Gastrocnemius medialis (tissue), 4 donors: ENCODE measurements at regions not wholly inside any gene's neighbourhood (a gene's known extent, or its start where the extent isn't known, plus 50 kb on each side); places are given as distances from the start of the nearest gene placed in this dataset.
"Not testable (repeated sequence)": the region's sequence is repeated elsewhere in the genome, so short reads cannot be mapped to it uniquely, and the experiment has no call there.

ENCODE experiments used
- ATAC-seq, 2 donors: fragments of 150-250 bp; one replicate each; pipeline ENCODE4 v1.9.1; 2016
- DNase-seq, 2 donors: peaks; one replicate each; pipeline ENCODE4 v3.0.0-alpha.2; 2019
- H3K27ac ChIP-seq, 4 donors: fragments of 200-600 bp; sonication (generic); 1 replicate in 1 of 4; 2 replicates in 3 of 4; pipeline ENCODE4 v1.5.1; 2016 to 2018; ENCODE audit warnings: mild to moderate bottlenecking in 2 of 4, moderate library complexity in 1 of 4
- H3K27me3 ChIP-seq, 3 donors: fragments of 200-600 bp; sonication (generic) in 2 of 3; 1 replicate in 1 of 3; 2 replicates in 2 of 3; pipeline versions ENCODE4 v1.5.1 to v1.6.0; 2016 to 2019; ENCODE audit warnings: mild to moderate bottlenecking in 1 of 3, moderate library complexity in 1 of 3
- H3K36me3 ChIP-seq, 2 donors: fragments of 200-600 bp; sonication (generic) in 1 of 2; one replicate each; pipeline ENCODE4 v1.5.1; 2017 to 2018
- H3K4me1 ChIP-seq, 2 donors: fragments of 200-600 bp; sonication (generic) in 1 of 2; one replicate each; pipeline ENCODE4 v1.5.1; 2016 to 2017; ENCODE audit warnings: mild to moderate bottlenecking in 2 of 2
- H3K4me3 ChIP-seq, 4 donors: fragments of 200-600 bp; sonication (generic) in 3 of 4; 1 replicate in 1 of 4; 2 replicates in 3 of 4; pipeline ENCODE4 v1.5.1; 2016 to 2019; ENCODE audit warnings: mild to moderate bottlenecking in 2 of 4
- H3K9me3 ChIP-seq, 3 donors: fragments of 200-600 bp; sonication (generic) in 2 of 3; 1 replicate in 1 of 3; 2 replicates in 2 of 3; pipeline ENCODE4 v1.5.1; 2016 to 2019
- POLR2A ChIP-seq, 2 donors: fragments of 450-650 bp; IDR thresholded peaks; one replicate each; pipeline ENCODE4 v1.6.1; 2017; ENCODE audit warnings: antibody characterized with exemption in 2 of 2, mild to moderate bottlenecking in 2 of 2, moderate library complexity in 2 of 2
- in situ Hi-C, 4 donors: fragments of 200-750 bp; cut with MboI; loops; one replicate each; pipeline versions ENCODE4 v1.15.0 to v1.8.0; 2017; ENCODE audit warnings: low sequenced_read_pairs in 4 of 4
- intact Hi-C: fragments of 100-400 bp; cut with DNase I; formaldehyde crosslinking; loops from one replicate; pipeline ENCODE4 v1.15.1; 2023; ENCODE audit warnings: low total_unique reads
- TF ChIP-seq, protein P1 (sequence below), 5 experiments: fragments of 450-650 bp in 3 of 5; fragments of 200-600 bp in 2 of 5; sonication (generic) in 2 of 5; IDR thresholded peaks in 4 of 5; conservative IDR thresholded peaks in 1 of 5; 1 replicate in 4 of 5; 2 replicates in 1 of 5; pipeline ENCODE4 v1.5.1; 2016 to 2019; ENCODE audit warnings: antibody characterized with exemption in 5 of 5, mild to moderate bottlenecking in 3 of 5, moderate library complexity in 3 of 5

DNA sequence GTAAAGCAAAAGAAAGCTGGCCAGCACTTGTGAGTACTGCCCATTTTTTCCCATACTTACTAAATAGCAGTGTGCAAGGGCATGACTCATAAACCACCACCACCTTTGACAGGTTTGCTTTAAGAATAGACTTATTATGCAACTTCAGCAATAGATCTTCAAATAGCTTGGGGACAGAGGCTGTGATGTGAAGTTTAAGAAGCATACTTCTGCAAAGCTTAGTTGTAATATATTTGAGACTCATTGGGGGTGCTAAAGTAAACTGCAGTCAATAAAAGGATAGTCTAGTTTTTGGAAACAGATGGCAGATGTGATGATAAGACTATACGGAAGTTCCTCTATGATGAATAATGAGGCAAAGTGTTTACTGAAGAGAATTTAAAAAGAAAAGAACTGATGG is 210.0 kb downstream of the PLA2G4A start:
- in situ Hi-C loops, result no loop called here
- TF ChIP-seq, protein P1, sequence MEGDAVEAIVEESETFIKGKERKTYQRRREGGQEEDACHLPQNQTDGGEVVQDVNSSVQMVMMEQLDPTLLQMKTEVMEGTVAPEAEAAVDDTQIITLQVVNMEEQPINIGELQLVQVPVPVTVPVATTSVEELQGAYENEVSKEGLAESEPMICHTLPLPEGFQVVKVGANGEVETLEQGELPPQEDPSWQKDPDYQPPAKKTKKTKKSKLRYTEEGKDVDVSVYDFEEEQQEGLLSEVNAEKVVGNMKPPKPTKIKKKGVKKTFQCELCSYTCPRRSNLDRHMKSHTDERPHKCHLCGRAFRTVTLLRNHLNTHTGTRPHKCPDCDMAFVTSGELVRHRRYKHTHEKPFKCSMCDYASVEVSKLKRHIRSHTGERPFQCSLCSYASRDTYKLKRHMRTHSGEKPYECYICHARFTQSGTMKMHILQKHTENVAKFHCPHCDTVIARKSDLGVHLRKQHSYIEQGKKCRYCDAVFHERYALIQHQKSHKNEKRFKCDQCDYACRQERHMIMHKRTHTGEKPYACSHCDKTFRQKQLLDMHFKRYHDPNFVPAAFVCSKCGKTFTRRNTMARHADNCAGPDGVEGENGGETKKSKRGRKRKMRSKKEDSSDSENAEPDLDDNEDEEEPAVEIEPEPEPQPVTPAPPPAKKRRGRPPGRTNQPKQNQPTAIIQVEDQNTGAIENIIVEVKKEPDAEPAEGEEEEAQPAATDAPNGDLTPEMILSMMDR (IDR thresholded peaks at IDR 0.05 in 4 of 5, conservative IDR thresholded peaks at IDR 0.05 in 1 of 5), result no peak
- TF ChIP-seq POLR2A (IDR thresholded peaks at IDR 0.05), result no peak
- Histone ChIP-seq H3K9me3 (no peaks in the 10 kb centered on the region), H3K36me3 (no peaks in the 10 kb centered on the region), H3K27me3 (no peaks in the 10 kb centered on the region), H3K4me1 (no peaks in the 10 kb centered on the region), H3K27ac (no peak overlapping the region), H3K4me3 (no peak overlapping the region)
- intact Hi-C loops, result no loop called here
- ATAC-seq, result no peak
- DNase-seq, result no peak

DNA sequence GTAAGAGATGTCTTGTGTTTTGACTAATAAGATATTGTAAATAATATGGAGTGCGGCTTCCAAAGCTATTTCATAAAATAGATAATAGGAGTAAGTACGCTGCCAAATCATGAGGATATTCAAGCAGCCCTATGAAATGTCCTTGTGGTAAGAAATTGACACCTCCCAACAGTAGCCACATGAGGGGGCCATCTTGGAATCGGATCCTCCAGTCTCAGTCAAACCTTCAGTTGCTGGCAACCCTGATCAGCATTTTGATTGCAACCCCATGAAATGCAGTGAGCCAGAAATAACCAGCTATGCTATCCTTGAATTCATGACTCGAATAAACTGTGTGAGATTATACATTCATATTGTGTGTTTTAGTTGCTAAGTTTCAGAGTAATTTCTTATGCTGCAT is 212.4 kb downstream of the PLA2G4A start:
- Histone ChIP-seq H3K27ac (no peak overlapping the region), H3K36me3 (no peaks in the 10 kb centered on the region), H3K4me3 (no peak overlapping the region), H3K9me3 (no peaks in the 10 kb centered on the region), H3K4me1 (no peaks in the 10 kb centered on the region), H3K27me3 (no peaks in the 10 kb centered on the region)
- TF ChIP-seq, protein P1 (IDR thresholded peaks at IDR 0.05 in 4 of 5, conservative IDR thresholded peaks at IDR 0.05 in 1 of 5), result no peak
- no peak for TF ChIP-seq POLR2A (IDR thresholded peaks at IDR 0.05)
- ATAC-seq (no peak), DNase-seq (no peak)
- in situ Hi-C loops (no loop called here), intact Hi-C loops (no loop called here)

DNA sequence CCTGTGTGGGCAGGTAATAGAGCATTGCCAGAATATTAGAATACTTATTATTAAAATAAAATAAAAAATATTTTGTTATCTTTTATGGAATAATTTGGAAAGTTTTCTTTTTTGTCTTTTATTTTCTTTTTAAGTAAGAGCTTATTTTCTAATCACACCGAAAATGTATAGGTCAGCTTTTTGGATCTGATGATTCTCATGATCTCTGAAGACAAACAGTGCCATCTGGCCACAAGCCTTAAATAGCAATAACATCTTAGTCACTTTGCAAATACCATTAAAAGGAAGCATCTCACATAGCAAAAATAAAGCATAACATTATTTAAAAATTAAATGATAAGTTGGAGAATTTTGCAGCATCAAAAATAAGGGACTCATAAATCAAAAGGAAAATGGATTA is 213.8 kb downstream of the PLA2G4A start:
- TF ChIP-seq, protein P1 (IDR thresholded peaks at IDR 0.05 in 4 of 5, conservative IDR thresholded peaks at IDR 0.05 in 1 of 5), result no peak
- no peak for TF ChIP-seq POLR2A (IDR thresholded peaks at IDR 0.05)
- in situ Hi-C loops (no loop called here), intact Hi-C loops (no loop called here)
- Histone ChIP-seq H3K36me3 (no peaks in the 10 kb centered on the region), H3K4me3 (no peak overlapping the region), H3K27ac (no peak overlapping the region), H3K27me3 (no peaks in the 10 kb centered on the region), H3K4me1 (no peaks in the 10 kb centered on the region), H3K9me3 (no peaks in the 10 kb centered on the region)
- no peak for ATAC-seq
- DNase-seq, result no peak

DNA sequence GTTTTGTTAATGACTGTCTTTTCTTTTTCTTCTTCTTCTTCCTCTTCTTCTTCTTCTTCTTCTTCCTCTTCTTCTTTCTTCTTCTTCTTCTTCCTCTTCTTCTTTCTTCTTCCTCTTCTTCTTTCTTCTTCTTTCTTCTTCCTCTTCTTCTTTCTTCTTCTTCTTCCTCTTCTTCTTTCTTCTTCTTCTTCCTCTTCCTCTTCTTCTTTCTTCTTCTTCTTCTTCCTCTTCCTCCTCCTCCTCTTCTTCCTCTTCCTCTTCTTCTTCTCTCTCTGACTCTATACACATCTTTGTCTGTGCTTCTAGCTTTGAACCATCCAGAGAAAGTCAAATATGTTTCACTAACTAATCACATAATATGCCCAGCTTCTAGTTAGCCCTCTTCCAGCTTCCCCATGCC is 214.7 kb downstream of the PLA2G4A start:
- H3K27ac ChIP-seq, H3K4me3 ChIP-seq, H3K4me1 ChIP-seq, DNase-seq, intact Hi-C loops, H3K36me3 ChIP-seq, ATAC-seq, H3K9me3 ChIP-seq, in situ Hi-C loops, H3K27me3 ChIP-seq: not testable (repeated sequence)

DNA sequence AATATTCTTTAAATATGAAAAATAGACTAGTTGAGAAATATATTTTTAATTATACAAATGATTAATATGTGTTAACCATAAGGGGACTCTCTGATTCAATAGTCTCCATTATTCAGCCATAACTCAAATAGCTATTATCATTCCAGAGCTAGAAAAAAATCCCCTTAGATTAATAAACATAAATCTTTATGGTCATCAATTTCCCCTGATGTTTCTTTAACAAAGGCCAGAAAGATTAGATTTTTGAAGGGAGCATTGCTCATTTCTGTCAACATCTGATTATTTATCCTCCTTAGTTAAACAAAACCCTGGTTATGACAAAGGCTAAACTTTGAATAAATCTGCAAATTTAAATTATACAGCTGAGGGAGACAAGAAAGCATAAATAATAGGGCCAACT is 215.7 kb downstream of the PLA2G4A start:
- in situ Hi-C loops, result no loop called here
- no peak for DNase-seq

More for the DNA sequence above, 215.7 kb downstream of the PLA2G4A start:
- Histone ChIP-seq H3K4me3 (no peak overlapping the region), H3K27ac (no peak overlapping the region), H3K27me3 (no peaks in the 10 kb centered on the region), H3K9me3 (no peaks in the 10 kb centered on the region), H3K36me3 (no peaks in the 10 kb centered on the region), H3K4me1 (no peaks in the 10 kb centered on the region)
- TF ChIP-seq, protein P1 (IDR thresholded peaks at IDR 0.05 in 4 of 5, conservative IDR thresholded peaks at IDR 0.05 in 1 of 5), result no peak
- no peak for TF ChIP-seq POLR2A (IDR thresholded peaks at IDR 0.05)
- no peak for ATAC-seq
- intact Hi-C loops, result no loop called here
